ENCODE measurements at regions not wholly inside any gene's neighbourhood (a gene's known extent, or its start where the extent isn't known, plus 50 kb on each side); places are given as distances from the start of the nearest gene placed in this dataset.

- peak overlapping the region; percentile 95; the same call in 1 of the 2 replicates for H2BK5ac ChIP-seq (ENCODE audit: low read depth, low read length)
- DNase-seq (ENCODE audit: low read depth in 1 of 2, low spot score in 2 of 2) (peak in 1 of 2 experiments; percentile 46), FAIRE-seq (peak; percentile 50)
- H3K27me3 ChIP-seq (replicated peaks in 1 of 4; ENCODE audit: control insufficient read depth in 3 of 4, extremely low read depth in 1 of 4, insufficient read depth in 3 of 4, low read length in 3 of 4): no peaks in the 10 kb centered on the region
- peak overlapping the region in 1 of 4 experiments; percentile 18; a peak in 2 of 7 replicates for H3K9ac ChIP-seq (replicated peaks in 1 of 4; ENCODE audit: extremely low read depth in 1 of 4, low read depth in 3 of 4, low read length in 3 of 4)
- no peak overlapping the region for H2BK15ac ChIP-seq (ENCODE audit: low read length)
- H2AK5ac ChIP-seq (ENCODE audit: low read depth, low read length): no peak overlapping the region; the same call in 1 of the 2 replicates
- H3K4me3 ChIP-seq (ENCODE audit: extremely low read depth in 1 of 4, insufficient read depth in 2 of 4, low read depth in 3 of 4, low read length in 4 of 4): no peak overlapping the region
- H2BK12ac ChIP-seq (ENCODE audit: low read depth, low read length): no peak overlapping the region; the same call in none of the 2 replicates
- no peaks in the 10 kb centered on the region for H3K23me2 ChIP-seq (ENCODE audit: low read depth, low read length)
- peaks cover 0 to 5% of the 10 kb centered on the region in 2 experiments; a peak in 1 of 4 replicates for H3K9me3 ChIP-seq (ENCODE audit: insufficient read depth in 2 of 2, low read depth in 1 of 2, low read length in 1 of 2)
- CTCF ChIA-PET (ENCODE audit: partially characterized antibody): interaction anchor here (1.0 to 1.4 kb wide), 2 partner anchors 65 to 626 kb away, joined by 3 read pairs; no protein-coding TSS in a partner anchor
- peak overlapping the region; percentile 98 for H2BK120ac ChIP-seq (replicated peaks; ENCODE audit: low read depth, low read length)
- no peaks in the 10 kb centered on the region for H4K20me1 ChIP-seq (replicated peaks in 1 of 2; ENCODE audit: control insufficient read depth in 1 of 2, insufficient read depth in 2 of 2, low read length in 2 of 2)
- POLR2A ChIA-PET (ENCODE audit: partially characterized antibody): no interaction called here
- no peak overlapping the region for H2AFZ ChIP-seq (ENCODE audit: low read length)
- peak in 1 of 2 experiments; percentile 40; a peak in 1 of 3 replicates for TF ChIP-seq POLR2A (IDR thresholded peaks at IDR 0.05; ENCODE audit: control extremely low read depth in 1 of 2, low read depth in 2 of 2, low read length in 2 of 2)
- no peak for TF ChIP-seq HDAC6 (IDR thresholded peaks at IDR 0.05; ENCODE audit: low read depth, low read length)
- peak overlapping the region; percentile 73 for H3K4ac ChIP-seq (replicated peaks; ENCODE audit: insufficient read length, low read depth, low read length)
- peak overlapping the region; percentile 40; the same call in 1 of the 2 replicates for H3K27ac ChIP-seq (ENCODE audit: low read depth, low read length)
- H2BK20ac ChIP-seq (ENCODE audit: low read length): no peak overlapping the region; the same call in 1 of the 2 replicates
- no peak overlapping the region; a peak in 1 of 4 replicates for H3K4me2 ChIP-seq (ENCODE audit: insufficient read depth in 1 of 2, low read depth in 2 of 2, low read length in 2 of 2)
- no peaks in the 10 kb centered on the region for H3K79me1 ChIP-seq (ENCODE audit: low read depth, low read length)
- peak overlapping the region; percentile 41 for H3K18ac ChIP-seq (ENCODE audit: extremely low read depth, low read length)
- H3K4me1 ChIP-seq (replicated peaks in 1 of 4; ENCODE audit: control insufficient read depth in 3 of 4, insufficient read depth in 4 of 4, low read length in 3 of 4): peaks cover 0 to 5% (median 2%) of the 10 kb centered on the region in 4 experiments; a peak in 3 of 7 replicates
- H4K5ac ChIP-seq (ENCODE audit: insufficient read length, low read depth, low read length): peak overlapping the region; percentile 79
- H3K56ac ChIP-seq (replicated peaks; ENCODE audit: insufficient read length, low read depth, low read length): no peak overlapping the region
- 77% methylated on average over 6 of the region's 6 CpGs; no CpG with 5 or more reads in 1 of the 2 experiments for WGBS, 2 experiments (ENCODE audit: extremely low coverage in 1 of 2, insufficient coverage in 1 of 2, insufficient read length in 1 of 2, insufficient replicate concordance in 2 of 2, low coverage in 1 of 2, low lambda C conversion rate in 2 of 2, missing lambda C conversion rate in 1 of 2)
- H4K91ac ChIP-seq (replicated peaks; ENCODE audit: insufficient read length, low read length): peak overlapping the region; percentile 90
- no peak overlapping the region for H3K23ac ChIP-seq (ENCODE audit: insufficient read length)
- H3K14ac ChIP-seq (ENCODE audit: insufficient read length): no peak overlapping the region
- H3K36me3 ChIP-seq (ENCODE audit: control insufficient read depth in 2 of 4, insufficient read depth in 4 of 4, low read length in 3 of 4): no peaks in the 10 kb centered on the region
- no peak overlapping the region for H4K8ac ChIP-seq (ENCODE audit: extremely low read depth, insufficient read depth, low read length)
- no peaks in the 10 kb centered on the region for H3K79me2 ChIP-seq (ENCODE audit: control insufficient read depth in 1 of 2, insufficient read depth in 2 of 2, low read length in 2 of 2)
Observed at GRCh38 chr5:57834829-57835608, 352.4 kb upstream of the ACTBL2 start.

All from H1 (cell line).